GM19468 (cell line): ENCODE measurements at regions not wholly inside any gene's neighbourhood (a gene's known extent, or its start where the extent isn't known, plus 50 kb on each side); places are given as distances from the start of the nearest gene placed in this dataset.
"Not testable (repeated sequence)": the region's sequence is repeated elsewhere in the genome, so short reads cannot be mapped to it uniquely, and the experiment has no call there.

Experiments used
- ATAC-seq: cut with Tn5 transposase; IDR thresholded peaks from one replicate; pipeline ENCODE4 v1.9.1; 2021; ENCODE audit warnings: mild to moderate bottlenecking, moderate library complexity, moderate number of reproducible peaks; ENCODE audit not compliant: unreplicated experiment; ENCODE audit errors: extremely low read depth

DNA sequence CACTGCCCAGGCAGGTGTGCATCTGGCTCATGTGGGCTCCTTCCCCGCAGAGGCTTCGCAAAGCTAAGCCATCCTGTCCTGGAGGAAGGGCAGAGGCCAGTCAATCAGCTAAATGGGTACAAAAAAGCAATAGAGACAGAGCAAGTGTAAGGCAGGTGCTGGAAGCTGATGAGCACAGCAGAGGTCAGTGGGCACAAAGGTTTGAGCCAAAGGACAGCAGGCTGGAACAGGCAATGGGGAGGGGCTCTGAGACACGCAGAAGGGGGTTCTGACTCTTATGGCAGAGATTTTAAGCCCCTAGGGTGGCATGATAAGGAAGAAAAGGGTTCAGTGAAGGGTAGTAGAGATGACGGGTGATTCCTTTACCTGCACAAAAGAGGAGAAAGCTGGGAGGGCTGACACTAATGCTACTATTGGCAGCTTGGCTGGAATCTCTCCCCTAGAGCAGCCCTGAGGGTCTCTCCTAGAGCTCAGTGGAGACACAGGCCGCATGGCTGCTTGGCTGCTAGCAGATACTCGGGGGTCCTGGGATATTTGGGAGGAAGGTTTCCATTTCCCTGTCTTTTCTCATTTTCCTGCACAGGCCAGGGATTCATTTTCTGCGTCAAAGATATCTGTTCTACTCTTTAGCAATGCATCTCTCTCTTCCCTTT lies 132.4 kb downstream of the MYCN start:
- no peak for ATAC-seq

DNA sequence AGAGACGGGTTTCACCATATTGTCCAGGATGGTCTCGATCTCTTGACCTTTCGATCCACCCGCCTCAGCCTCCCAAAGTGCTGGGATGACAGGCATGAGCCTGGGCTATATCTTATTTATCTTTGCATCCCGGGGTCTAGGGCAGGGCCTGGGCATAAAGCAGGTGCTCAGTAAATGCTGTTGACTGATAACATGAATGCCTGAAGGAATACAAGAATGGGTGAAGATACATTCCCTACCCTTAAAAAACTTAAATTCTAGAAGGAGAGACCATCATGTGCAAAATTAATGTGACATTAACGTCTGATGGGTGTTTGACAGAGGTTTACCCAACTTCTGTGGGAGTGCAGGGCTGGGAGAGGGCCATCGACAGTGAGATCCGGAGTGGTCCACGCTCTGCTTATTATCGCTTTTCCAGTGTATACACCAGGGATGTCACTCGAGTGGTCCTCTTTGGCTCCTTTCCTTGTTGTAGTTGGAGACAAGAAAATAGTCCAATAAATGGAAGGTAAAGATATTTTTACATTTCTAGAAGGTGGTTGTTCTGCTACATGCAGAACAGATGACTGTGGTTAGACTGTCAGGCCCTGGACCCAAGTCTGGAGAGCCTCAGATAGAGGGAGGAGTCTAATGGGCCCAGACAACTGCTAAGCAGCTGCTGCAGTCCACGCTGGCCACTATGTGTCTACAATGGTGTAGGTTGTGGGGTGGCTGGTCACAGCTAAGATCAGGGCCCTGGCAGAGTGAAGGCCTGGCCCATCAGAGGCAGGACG lies 131.7 kb downstream of the MYCN start:
- no peak for ATAC-seq

DNA sequence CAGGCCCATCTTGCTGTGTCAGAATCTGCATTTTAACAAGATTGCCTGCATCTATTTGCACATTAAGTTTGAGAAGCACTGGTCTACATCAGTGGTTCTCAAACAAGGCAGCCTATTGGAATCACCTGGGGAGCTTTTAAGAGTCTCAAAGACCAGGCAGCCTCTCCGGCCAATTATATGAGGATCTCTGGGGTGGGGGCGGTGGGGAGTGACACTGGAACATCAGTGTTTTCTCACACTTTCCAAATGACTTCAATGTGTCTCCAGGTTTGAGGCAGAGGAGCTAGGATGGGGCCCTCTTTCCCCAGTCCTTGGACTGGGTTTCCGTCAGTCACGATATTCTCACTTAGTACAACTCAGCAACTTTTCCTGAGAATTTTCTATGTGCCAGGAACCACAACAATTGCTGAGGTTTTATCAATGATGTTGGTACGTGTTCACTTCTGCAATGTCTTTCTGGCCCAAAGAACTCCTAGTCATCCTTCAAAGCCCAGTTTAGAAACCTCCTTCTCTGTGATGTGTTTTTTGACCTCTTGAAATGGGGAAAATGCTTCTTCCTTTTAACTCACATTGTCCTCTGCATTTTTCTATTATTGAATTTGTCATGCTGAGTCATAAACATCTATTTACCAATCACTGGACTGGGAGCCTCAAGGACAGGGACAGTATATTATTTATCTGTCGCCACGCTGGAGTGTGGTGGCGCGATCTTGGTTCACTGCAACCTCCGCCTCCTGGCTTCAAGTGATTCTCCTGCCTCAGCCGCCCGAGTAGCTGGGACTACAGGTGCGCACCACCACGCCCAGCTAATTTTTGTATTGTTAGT lies 130.9 kb downstream of the MYCN start:
- no peak for ATAC-seq

DNA sequence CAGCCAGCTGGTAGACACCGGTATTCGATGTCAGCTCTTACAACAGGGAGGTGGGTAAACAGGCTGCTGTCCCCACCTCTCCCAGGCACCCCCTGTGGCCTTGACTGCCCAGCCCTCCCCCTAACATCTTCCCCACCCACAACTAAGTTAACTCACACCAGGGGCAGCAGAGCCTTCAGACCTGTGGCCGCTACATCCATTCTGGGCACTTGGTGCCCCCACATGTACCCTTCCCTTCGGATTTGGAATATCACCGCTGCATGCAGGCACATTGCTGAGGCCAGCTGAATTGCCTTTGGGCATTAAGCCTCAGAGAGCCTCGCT lies 130.3 kb downstream of the MYCN start:
- ATAC-seq: no peak

DNA sequence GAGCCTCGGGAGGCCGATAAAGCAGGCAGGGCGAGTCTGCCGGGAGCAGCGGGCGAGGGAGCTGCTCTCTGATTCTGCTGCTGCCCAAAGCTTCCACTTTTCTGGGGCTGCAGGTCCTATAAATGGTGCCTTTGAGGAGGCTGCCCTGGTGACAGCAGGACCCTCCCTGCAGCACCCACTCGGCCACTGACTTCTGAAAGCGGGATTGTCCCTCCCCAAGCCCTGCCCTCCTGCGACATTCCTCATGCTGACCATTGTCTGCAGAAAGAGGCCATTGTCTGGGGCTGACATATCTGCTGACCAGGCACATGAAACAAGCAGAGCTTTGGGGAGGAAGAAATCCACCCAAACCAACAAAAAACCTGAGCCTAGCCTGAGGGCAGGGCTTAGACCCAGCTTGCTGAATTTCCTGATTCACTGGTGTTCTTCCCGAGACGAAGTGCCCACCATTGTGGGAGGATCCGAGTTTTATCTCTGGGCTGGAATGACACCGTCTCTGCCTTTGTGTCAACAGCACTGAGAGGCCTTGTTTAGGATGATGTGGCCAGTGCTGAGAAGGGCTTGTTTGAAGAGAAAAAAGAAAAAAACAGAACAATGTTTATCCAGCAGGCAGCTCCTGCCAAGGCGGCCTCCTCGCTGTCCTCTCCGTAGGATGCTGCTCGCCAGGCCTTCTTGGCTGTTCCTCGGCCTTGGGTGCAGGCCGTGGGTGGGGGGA lies 129.7 kb downstream of the MYCN start:
- ATAC-seq: no peak

DNA sequence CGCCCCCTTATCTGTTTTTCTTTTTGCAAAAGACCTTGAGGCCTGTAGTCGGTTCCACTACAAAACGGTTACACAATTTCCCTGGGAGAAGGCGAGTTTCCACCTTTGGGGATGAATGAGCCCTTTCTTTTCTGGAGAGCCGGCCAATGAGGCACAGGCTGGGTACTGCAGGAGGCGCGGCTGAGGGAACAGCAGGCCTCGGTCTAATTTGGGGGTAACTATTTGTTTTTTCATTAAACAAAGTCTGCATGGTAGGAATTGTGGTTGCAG lies 129.2 kb downstream of the MYCN start:
- no peak for ATAC-seq

DNA sequence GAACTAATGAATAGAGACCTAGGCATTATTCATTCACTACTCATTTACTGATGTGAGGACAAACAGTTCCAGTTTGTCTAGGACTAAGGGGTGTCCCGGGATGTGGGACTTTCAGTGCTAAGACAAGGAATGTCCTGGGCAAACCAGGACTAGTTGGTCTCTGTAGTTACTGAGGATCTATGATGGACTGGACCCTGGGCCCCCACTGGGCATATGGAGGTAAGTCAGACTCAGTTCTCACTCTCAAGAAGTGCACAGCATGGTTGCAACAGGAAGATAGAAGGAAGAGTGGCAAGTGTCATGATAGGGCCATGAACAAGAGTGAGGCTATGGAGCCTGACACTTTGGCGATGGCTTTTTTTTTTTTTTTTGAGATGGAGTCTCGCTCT lies 128.2 kb downstream of the MYCN start:
- ATAC-seq: no peak

DNA sequence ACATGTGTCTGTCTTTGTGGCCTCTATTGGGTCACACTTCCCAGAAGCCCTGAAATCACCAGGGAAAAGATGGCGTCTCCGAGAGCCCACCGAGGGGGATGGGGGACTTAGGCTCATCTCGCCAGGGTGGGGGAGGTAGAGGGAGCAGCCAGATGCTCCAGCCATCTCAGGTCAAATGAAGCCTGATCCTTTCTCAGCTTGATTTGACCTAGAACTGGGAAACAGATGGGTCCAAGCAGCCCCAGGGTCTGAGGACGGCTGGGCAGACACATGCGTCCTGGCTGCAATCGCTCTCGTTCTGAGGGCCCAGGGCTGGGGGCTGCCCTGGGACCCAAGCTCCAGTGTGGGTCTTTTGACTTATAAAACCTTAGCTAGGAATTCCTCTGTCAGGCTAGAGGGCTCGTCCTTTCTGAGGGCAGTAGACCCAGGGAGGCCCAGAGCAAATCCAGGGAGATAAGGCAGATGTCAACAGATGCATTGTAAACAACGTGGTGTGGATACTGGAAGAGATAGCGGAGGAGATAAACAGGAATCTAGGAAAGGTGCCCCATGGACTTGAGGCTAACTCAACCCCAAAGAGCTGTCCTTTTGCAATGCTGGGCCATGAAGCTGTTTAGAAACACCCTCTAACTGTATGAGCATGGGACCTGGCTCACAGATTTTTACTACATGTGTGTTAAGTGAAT lies 127.7 kb downstream of the MYCN start:
- no peak for ATAC-seq

DNA sequence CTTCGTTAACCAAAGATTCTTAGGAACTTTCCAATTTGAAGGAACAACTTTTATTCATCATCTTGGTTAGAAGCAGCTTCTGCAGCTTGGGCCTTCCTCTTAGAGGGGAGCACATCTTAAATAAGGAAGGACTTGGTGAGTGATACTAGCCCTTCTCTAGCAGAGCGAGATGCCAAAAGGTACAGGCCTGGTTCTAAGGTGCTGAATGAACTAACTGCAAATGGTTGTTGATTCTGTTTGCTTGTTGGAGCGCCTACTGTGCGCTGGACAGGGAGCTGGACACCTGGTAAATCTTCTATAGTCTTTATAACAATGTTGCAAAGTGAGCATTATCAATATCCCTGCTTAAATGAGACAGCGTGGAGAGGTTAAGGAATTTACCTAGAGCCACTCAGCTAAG lies 127.1 kb downstream of the MYCN start:
- no peak for ATAC-seq

DNA sequence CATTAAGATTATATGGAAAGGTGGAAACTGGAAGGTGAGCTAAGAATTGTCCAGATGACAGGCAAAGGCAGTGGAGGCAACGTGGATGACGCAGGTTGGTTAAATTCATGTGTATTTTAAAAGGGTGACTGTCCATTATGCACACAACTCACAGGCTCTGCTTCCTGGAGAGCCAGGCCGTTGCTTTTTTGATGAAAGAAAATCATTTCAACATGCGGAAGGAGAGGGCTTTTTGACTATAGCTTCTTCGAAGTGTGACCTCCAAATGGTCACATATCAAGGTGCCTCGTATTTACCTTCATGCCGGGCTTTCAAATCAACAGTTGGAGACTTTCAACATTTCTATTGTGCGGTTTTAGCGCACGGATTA lies 126.7 kb downstream of the MYCN start:
- ATAC-seq: no peak

DNA sequence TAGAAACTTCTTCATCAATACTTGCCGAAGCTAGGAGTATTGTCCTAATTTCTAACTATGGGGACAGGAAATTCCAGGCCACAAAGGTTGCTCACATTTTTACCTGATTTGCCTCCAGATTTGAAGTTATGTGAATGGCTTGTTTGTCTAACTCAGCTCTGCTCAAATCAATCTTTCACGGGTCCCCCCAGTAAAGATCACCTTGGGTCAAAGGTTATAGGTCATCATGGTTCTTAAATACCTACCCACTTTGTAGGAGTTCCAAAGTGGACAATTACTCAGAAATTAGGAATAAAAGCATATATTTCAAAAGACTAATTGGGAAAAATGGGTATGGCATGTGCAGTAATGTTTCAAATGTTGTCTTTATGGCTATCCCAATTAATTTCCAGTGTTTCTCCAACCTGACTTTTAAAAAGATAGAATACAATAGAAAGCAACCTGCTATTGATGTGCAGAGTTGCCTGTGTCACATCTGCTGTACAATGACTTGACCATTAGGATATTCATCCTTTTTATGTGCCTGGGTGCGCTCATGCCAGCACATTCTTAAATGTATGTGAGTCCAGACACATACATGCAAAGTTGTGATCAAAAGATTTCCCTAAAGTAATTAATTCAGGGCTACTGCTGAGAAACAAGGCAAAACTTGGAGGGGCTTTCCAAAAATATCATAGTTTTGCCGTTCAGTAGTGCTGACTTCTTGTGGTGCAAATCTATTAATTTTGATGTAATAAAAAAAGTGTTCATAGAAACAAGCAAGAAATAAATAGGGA lies 126.1 kb downstream of the MYCN start:
- no peak for ATAC-seq

DNA sequence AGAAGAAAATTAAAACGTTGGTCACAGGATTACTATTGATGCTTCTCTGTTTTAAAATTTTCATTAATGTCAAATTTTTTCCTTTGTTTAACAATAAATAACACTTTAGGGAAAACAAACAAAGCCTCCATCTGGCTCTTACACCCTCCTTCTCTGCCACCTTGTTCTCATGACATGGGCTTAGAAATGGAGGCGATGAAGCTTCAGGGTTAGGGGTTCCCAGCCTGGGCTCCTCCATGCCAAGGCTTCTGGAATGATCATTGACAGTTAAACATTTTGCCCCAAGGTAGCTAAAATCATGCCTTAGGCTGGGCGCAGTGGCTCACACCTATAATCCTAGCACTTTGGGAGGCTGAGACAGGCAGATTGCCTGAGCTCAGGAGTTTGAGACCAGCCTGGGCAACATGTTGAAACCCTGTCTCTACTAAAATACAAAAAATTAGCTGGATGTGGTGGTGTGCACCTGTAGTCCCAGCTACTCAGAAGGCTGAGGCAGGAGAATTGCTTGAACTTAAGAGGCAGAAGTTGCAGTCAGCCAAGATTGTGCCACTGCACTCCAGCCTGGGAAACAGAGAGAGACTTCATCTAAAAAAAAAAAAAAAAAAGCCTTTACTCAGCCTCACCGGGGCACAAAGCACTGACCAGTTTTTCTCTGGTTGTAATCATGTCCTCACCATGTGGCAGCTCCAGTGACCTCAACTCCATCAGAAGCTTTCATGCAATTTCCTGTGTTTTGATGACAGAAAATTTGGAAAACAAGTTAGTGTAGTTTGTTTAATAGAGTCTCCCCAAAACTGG lies 125.1 kb downstream of the MYCN start:
- not testable (repeated sequence) for ATAC-seq

DNA sequence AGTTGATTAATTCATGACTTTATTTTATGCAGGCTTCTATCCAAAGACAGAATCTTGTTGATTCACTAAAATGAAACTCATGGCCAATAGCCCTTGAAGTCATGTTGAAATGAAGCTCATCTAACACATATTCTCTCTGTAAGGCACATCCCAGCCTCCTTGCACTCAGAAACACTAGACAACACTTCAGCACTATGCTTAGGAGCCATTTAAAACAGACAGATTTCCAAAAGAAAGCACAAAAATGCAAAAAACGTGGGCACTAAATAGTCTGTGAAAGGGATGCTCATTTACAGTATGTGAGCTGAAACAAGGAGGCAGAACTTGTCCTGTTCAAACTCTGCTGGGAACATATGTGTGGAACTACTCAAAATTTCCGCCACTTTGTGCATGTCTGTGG lies 124.4 kb downstream of the MYCN start:
- ATAC-seq: no peak

DNA sequence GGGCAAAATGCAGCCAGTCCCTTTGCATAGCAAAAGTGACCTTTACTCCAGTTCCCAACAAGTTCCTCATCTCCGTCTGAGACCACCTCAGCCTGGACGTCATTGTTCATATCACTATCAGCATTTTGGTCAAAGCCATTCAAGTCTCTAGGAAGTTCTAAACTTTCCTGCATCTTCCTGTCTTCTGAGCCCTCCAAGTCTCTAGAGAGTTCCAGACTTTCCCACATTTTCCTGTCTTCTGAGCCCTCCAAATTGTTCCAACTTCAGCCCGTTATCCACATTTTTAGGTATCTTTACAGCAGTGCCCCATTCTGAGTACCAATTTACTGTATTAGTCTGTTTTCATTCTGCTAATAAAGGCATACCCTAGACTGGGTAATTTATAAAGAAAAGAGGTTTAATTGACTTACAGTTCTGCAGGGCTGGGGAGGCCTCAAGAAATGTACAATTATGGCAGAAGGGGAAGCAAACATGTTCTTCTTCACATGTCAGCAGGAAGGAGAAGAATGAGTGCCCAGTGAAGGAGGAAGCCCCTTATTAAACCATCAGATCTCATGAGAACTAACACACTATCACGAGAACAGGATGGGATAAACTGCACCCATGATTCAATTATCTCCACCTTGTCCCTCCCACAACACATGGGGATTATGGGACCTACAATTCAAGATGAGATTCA lies 123.7 kb downstream of the MYCN start:
- ATAC-seq: no peak

DNA sequence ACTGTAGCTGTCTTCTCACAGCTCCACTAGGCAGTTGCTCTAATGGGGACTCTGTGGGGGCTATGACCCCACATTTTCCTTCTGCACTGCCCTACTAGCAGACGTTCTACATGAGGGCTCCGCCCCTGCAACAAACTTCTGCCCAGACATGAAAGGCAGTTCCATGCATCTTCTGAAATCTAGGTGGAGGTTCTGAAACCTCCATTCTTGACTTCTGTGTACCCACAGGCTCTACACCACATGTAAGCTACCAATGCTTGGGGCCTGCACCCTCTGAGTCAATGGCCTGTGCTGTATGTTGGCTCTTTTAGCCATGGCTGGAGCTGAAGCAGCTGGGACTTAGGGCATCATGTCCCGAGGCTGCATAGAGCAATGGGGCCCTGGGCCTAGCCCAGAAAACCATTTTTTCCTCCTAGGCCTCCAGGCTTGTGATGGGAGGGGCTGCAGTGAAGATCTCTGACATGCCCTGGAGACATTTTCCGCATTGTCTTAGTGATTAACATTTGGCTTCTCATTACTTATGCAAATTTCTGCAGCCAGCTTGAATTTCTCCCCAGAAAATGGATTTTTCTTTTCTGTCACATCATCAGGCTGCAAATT lies 123.0 kb downstream of the MYCN start:
- no peak for ATAC-seq

DNA sequence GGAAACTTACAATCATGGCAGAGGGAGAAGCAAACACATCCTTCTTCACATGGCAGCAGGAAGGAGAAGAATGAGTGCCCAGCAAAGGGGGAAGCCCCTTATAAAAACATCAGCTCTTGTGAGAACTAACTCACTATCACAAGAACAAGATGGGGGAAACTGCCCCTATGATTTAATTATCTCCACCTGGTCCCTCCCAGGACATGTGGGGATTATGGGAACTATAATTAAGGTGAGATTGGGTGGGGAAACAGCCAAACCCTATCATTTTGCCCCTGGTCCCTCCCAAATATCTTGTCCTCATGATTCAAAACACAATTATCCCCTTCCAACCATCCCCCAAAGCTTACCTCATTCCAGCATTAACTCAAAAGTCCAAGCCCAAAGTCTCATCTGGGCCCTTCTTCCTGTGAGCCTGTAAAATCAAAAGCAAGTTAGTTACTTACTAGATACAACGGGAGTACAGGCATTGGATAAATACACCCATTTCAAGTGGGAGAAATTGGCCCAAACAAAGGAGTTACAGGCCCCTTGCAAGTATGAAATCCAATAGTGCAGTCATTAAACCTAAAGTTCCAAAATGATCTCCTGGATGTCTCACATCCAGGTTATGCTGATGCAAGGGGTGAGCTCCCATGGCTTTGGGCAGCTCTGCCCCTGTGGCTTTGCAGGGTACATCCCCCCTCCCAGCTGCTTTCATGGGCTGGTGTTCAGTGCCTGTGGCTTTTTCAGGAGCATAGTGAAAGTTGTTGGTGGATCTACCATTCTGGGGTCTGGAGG lies 122.3 kb downstream of the MYCN start:
- no peak for ATAC-seq
